Erythroblast (primary cell): ENCODE measurements at regions not wholly inside any gene's neighbourhood (a gene's known extent, or its start where the extent isn't known, plus 50 kb on each side); places are given as distances from the start of the nearest gene placed in this dataset.

Experiments used
- DNase-seq, 2 experiments: peaks; one replicate each; lab custom pipeline; 2025; lab: John Stamatoyannopoulos, UW
- GATA1 ChIP-seq: IDR thresholded peaks from 2 replicates; pipeline ENCODE4 v1.6.1; 2011; ENCODE audit warnings: low read depth, mild to moderate bottlenecking, control low read depth, low read length, moderate library complexity
- POLR2A ChIP-seq: IDR thresholded peaks from 2 replicates; pipeline ENCODE4 v1.6.1; 2011; ENCODE audit warnings: mild to moderate bottlenecking, low read length

- no peak for DNase-seq
- TF ChIP-seq POLR2A (no peak), GATA1 (no peak)
Measured at GRCh38 chr2:18209934-18210639, 331.6 kb downstream of the KCNS3 start.

DNA sequence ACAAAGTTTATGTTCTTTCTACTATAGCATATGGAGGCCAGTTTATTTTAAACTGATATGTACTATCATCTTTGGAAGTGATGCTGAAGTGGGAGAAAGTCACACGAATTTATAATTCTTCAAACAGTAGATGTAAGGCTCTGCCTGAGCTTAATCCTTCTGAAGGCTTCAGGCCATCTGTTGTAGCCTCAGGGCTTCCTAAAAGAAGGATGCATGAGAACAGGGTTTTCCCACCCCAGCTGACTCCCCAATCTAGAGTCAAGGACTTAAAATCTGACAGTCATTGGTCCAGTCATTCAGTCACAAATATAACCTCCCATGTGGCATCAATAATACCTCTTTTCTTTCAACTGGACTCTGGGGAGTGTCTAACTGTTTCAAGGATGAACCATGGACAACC, 330.5 kb downstream of the KCNS3 start:
- TF ChIP-seq POLR2A, result no peak
- no peak for TF ChIP-seq GATA1
- no peak for DNase-seq

DNA sequence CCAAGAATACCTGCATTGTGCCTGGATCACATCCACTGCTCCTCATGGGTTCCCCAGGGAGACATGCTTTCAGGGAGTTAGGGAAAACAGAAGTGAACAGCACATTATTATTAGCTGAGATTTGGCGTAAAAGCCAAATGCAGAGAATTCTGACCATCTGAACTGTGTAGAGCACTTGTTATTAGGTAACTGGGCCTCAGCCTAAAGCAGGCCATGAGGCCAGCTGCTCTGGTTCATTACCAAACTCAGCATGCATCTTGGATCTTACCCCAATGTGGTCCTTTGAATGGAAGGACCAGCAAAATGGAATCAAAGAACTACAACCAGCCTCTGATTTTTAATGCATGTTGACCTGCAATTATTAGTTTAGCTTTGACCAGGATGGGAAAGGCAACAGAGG, 322.3 kb downstream of the KCNS3 start:
- TF ChIP-seq POLR2A, result no peak
- TF ChIP-seq GATA1, result no peak
- no peak for DNase-seq

GRCh38 chr2:18198677-18199076, 320.2 kb downstream of the KCNS3 start:
- no peak for DNase-seq
- TF ChIP-seq GATA1, result no peak
- no peak for TF ChIP-seq POLR2A

DNA sequence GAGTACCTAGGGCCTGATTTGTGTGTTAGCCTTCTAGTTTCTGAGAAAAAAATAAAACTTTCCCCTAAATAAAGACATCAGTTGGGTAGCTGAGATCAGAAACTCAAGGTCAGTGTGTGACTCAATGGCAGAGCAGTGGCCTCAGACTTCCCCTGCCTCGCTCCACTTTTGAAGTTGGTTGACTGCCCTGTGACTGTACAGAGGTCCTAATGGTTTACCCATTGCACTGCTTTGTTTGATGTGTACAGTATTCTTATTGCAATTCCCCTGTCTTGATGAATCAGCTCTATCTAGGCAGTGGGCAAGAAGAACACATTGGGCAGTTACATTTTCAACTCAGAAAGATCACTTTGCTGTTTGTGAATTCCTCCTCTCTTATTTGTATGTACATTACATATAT, 315.7 kb downstream of the KCNS3 start:
- DNase-seq, result no peak
- no peak for TF ChIP-seq GATA1
- TF ChIP-seq POLR2A, result no peak

DNA sequence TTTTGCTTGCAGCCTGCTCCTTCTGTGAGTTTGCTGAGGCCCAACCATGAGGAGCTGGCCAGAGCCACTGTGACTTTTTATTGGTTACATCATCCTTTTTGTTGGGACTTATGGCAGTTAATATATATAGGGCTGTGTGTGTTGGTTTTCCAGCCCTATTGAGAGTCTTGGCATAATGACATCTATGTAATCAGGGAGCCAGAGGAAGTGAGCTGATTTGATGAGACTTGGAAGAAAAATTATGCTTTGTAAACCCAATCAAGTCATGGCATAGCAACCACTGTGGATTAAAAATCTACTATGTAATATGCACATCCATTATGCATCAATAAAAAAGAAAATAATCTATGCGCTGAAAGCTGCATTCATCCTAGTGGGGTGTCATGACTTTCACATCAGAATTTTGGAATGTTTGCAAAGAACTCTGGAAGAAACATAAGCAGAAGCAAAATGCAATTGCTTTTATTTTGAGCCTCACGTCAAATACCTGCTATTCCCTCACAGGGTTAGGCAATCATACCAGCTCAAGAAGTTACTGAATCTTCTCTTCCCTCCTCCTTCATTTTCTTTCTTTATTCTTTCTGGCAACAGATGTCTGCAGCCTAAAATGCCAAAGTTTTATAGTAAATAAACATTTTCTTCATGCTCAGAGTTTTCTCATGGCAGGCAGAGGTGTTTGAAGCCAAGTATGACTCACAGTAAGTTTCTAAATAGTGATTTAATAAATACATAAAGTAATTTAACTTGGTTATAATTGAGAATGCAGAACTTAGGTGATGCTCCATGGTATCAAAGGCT, 308.5 kb downstream of the KCNS3 start:
- TF ChIP-seq GATA1 (no peak), POLR2A (no peak)
- DNase-seq, result no peak

- no peak for DNase-seq
- no peak for TF ChIP-seq POLR2A
- TF ChIP-seq GATA1, result no peak
Measured at GRCh38 chr2:18182861-18183260, 304.4 kb downstream of the KCNS3 start.

DNA sequence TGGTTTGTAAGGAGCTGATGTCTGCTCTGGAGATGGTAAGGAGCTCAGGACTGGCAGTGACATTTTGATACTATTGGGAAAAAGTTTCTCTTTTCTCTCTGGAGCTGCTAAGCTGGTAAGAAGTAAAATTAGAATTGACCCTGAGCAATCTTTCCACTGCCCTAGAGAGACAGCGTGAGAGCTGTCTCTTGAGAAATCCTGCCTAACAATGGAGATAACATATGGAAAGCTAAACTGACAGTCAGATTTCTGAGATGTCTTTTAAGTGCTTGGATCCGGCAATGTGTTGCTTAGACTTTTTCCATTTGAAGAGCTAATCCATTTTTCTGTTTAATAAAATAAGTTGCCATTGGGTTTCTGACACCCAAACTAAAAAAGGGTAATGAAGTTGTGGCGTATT, 302.4 kb downstream of the KCNS3 start:
- no peak for DNase-seq
- TF ChIP-seq GATA1 (no peak), POLR2A (no peak)

DNA sequence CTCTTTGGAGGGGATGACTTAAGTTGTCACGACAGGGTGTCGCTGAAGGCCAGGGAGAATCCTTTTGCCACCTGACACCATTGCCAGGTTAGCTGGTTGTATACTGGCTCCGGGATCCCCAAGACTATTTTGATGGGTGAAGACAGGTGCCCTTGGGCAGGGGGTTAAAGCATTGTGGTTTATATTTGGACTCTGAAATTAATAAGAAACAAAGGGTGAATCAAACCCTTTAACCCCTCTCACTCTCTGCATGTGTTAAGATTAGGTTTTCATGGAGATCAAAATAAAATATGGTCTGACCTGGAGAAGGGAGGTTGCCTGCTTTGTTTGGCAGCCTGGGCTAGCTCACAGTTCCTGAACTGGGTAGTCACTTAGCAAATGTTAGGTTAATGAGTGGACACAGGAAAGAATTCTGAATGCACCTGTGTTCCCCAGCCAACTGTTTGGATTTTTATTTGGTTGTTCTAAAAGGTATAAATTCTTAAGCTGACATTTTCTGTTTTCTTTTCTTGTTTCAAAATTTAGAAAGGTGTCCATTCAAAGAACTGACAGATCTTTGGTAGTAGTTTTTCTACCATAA, 301.7 kb downstream of the KCNS3 start:
- no peak for DNase-seq
- TF ChIP-seq POLR2A, result no peak
- no peak for TF ChIP-seq GATA1

DNA sequence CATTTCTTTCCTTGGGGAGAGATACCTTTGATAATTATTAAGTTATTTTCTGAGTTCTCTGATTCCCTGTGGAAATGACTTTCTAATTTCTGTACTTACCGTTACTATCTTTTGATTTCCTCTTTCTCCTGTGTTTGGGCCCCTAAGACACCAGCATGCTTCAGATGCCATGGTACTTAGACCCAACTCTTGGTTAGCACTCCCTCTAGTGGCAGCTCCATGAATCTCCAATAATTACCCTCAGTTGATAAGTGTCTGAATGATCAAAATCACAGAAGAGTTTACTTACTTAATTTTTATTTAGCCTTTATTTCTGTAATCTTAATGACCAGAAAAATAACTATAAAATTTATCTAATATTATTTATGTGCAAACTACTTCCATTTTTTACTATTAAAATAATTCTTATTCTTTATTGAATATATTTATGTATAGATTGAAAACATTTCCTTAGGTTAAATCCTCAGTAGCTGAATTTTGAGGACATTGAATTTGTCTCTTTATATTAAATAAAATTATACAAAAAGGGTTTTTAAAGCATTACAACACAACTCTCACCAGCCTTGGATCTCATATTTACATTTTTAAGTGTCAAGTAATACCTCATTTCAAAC, 300.4 kb downstream of the KCNS3 start:
- TF ChIP-seq GATA1 (no peak), POLR2A (no peak)
- DNase-seq, result peak; percentile 43 to 71

DNA sequence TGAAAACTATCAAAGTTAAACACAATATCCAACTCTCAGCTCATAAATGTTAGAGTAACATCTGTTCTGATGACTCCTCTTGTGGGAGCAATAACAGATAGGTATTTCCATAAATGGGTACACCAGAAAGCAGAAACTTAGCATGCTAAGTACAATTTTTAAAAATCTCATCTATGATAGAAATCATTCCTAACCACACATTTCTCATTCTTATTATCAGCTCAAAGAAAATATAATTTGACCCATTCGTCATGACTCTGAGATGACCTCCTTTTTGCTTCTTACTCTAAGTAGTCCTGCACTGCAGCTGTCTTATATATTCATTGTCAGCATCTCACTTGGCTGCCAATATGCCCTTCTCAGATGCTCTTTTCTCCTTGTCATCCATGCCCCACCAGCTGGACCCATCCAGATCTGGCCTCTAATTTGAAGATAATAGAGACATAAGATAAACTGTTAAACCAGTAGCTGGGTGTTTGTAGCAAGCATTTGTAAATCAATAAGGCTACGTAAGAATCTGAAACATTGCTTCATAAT, 298.3 kb downstream of the KCNS3 start:
- no peak for TF ChIP-seq POLR2A
- TF ChIP-seq GATA1, result no peak
- no peak for DNase-seq

- TF ChIP-seq POLR2A, result no peak
- TF ChIP-seq GATA1, result no peak
- DNase-seq, result no peak
Measured at GRCh38 chr2:18172607-18173006, 294.1 kb downstream of the KCNS3 start.

DNA sequence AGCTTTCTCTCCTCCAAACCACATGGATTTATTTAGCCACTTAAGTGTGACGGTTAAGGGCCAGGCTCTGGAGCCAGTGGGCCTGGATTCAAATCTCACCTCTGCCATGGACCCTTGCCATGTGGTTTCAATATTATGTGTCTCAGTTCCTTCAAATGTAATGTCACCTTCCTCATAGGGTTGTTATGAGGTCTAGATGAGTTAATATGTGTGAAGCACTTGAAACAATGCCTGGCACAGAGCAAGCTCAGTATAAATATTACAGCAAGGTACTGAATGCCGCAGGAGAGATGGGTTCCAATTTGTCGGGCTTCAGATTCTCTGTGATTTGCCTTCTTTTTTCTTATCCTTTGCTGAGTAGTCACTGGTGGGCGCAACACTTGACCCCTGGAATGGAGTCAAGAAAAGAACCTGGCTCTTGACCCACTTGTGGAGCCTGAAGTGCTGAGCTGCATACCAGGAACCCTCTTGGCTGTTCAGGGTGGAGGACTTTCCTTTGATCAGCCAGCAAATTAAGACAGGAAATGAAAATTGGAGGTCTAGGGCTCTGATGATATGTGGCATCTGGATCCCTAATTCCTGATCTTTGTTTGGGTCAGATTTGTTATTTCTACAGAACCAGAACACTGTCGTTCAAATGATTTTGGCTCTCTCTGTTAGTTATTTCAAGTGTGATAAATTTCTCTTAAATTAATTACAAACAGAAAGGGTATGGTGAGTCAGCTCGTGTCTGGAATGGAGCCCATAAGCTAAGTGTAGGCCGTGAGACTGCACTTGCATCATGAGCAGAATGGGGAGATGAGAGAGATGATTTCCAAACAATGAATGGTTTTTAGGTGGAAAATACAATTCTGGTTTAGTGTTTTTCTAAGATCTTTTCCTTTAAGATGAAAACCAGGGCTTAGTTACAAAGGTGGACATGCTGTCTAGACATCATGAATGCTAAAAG, 293.0 kb downstream of the KCNS3 start:
- no peak for TF ChIP-seq POLR2A
- TF ChIP-seq GATA1, result no peak
- DNase-seq, result no peak
